HG02973 (cell line): ENCODE measurements at regions not wholly inside any gene's neighbourhood (a gene's known extent, or its start where the extent isn't known, plus 50 kb on each side); places are given as distances from the start of the nearest gene placed in this dataset.

Experiments
- ATAC-seq: cut with Tn5 transposase; IDR thresholded peaks from one replicate; pipeline ENCODE4 v1.9.1; 2021; ENCODE audit warnings: moderate library complexity; ENCODE audit not compliant: unreplicated experiment

DNA sequence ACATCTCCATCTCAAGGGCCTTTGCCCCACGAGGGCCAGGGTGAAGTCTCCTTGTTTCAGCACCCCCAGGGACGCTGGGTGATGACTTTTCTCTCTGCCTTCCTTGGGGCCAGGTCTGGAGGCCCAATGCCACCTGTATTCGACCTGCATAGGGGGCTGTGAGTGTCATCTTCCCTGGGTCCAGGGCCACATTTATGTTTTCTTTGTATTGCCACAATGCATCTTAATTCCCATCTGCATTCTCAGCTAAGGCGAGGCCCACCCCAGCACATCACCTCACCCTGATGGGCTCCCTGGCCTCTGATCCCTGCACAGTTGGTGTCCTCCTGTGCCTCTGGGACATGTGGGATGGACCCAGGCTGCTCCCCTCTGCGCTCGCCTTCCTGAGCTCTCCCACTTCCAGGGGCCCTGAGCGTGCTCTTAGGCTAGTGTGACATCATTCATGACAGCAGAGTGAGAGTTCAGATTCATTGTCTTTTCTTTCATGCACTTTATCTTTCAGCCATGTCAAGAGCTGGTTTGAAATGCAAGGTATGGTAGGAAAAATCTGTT is 122.0 kb upstream of the COPS8 start:
- ATAC-seq, result no peak

- no peak for ATAC-seq
These were observed 121.4 kb upstream of the COPS8 start for GRCh38 chr2:236964291-236964690.

GRCh38 chr2:236965021-236965840 is 120.5 kb upstream of the COPS8 start:
- ATAC-seq, result no peak

GRCh38 chr2:236965841-236966096 is 119.9 kb upstream of the COPS8 start:
- ATAC-seq, result no peak

DNA sequence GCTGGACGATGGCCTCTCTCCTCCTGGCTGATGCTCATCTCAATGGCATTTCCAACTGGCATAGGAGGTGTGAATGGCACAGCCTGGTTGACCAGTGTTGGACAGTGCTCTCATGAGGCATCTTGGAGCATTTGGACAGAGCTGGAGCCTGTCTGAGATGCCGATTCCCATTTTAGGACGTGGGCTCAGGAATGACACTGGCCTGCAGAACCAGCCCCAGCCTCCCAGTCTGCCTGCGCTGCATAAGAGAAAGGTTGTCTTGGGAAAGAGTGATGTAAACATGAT is 118.2 kb upstream of the COPS8 start:
- no peak for ATAC-seq

GRCh38 chr2:236968101-236968879 is 117.4 kb upstream of the COPS8 start:
- no peak for ATAC-seq

- ATAC-seq, result no peak
These were observed 116.7 kb upstream of the COPS8 start for GRCh38 chr2:236968880-236969534.

GRCh38 chr2:236969767-236970655 is 115.7 kb upstream of the COPS8 start:
- ATAC-seq, result no peak

- ATAC-seq, result no peak
These were observed 115.1 kb upstream of the COPS8 start for GRCh38 chr2:236970656-236971010.

- no peak for ATAC-seq
These were observed 114.4 kb upstream of the COPS8 start for GRCh38 chr2:236971131-236971821.

GRCh38 chr2:236971919-236972381 is 113.7 kb upstream of the COPS8 start:
- no peak for ATAC-seq

GRCh38 chr2:236972491-236973342 is 113.0 kb upstream of the COPS8 start:
- ATAC-seq, result no peak

DNA sequence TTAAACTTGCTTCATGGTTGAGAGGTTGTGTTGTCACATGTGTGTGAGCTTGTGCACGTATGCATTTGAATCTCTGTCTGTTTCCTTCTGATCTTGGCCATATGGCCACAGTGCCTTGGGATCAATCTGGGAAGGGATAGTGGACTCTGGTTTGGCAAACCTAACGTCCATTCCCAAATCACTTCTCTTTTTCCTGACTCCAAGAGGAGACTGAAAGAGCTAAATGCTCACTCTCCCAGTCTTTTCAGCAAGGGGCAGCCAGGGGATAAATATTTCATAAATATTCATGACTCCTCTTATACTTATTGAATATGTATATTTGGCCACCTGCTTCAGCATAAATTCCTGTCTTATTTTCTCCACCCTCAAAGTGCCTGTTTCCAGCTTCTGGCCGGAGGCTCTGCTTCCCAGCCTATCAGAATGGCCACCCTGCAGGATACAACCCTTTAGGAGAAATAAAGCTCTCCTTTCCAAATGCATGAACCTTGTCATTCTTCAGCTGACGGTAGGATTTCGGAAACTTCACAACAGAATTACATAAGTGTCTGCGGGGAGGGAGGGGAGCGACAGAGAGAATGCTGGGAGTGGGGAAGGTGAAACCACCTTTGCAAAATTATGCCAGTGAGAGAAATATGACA is 112.2 kb upstream of the COPS8 start:
- ATAC-seq, result no peak

DNA sequence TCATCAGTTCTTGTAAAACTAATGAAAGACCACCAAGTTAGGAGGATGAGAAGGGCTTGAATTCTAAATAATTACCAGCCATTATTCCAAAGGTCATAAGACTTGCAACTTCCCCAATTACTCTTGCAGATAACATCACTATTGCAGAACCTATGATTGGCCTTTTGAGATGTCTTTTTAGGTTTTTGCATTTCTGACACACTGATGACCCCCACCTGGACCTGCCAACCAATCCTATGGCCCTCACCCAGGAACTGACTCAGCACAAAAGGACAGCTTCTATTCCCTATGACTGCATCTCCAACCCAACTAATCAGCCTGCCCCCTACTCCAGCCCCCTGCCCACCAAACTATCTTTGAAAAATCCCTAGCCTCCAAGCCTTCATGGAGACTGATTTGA is 111.5 kb upstream of the COPS8 start:
- no peak for ATAC-seq

DNA sequence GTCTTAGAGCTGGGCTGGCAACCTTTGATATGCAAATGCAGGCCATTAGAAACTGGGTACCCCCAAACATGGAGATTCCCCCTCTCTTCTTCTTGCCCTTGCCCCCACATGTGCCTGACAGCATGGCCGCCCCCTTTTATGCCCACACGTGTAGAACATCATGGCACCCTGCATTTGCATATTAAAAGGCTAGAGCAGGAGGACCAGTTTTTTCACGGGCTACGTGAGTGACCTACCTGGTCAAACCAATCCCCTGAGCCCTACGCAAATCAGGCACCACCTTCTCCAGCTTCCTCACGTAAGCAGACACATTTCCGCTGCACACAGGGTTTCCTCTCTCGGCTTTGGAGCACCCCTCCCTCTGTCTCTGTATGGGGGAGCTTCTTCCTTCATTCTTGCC is 110.9 kb upstream of the COPS8 start:
- ATAC-seq, result no peak

- ATAC-seq, result no peak
These were observed 109.9 kb upstream of the COPS8 start for GRCh38 chr2:236975766-236976165.

DNA sequence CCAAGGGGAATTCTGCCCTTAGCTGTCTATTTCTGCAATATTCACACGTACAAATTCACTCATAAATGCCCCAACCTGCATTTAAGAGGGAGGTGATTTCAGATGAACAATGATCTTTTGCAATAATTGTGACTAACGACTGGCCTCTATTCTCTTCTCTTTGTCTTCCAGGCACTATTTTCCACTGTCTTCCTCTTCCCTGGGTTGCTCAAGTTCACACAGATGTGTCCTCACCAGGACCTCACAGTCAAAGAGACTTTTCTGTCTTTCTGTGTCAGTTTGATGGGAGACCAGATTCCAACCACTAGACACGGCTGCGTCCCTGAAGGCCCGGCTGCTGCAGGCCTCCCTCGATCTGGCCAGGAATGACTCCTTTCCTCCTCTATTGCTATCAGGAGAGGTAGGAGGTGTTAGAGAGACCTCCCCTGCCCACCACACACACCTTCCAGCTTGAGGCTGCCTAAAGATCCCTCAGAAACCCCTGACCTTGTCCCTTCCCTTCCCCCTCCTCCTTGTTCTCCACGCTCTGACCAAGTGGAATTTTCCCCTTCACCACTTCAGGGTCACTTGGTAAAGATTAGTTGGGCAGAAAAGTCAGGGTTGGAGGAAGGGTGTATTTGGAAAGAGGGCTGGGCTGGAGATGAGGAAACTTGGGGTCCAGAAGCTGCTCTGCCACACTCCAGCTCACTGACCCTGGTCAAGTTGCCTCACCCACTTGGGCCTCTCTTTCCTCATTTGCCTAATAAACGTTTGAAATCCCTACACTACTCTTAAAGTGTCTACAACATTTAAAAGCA is 109.2 kb upstream of the COPS8 start:
- ATAC-seq, result no peak
